K562 (cell line): ENCODE measurements at regions not wholly inside any gene's neighbourhood (a gene's known extent, or its start where the extent isn't known, plus 50 kb on each side); places are given as distances from the start of the nearest gene placed in this dataset.

Experiments used
- ARID2 ChIP-seq: fragments of 450-650 bp; IDR thresholded peaks from 2 replicates; pipeline ENCODE4 v1.6.1; 2017; ENCODE audit warnings: antibody characterized with exemption, mild to moderate bottlenecking
- BHLHE40 ChIP-seq: IDR thresholded peaks from 2 replicates; pipeline ENCODE4 v1.6.1; 2011; ENCODE audit warnings: low read length, improper control_type of control experiment
- BRF1 ChIP-seq: IDR thresholded peaks from 3 replicates; pipeline ENCODE4 v1.6.1; 2011; ENCODE audit warnings: borderline replicate concordance, mild to moderate bottlenecking; ENCODE audit not compliant: insufficient read length; ENCODE audit errors: extremely low read depth
- CEBPB ChIP-seq: fragments of 450-650 bp; IDR thresholded peaks from 2 replicates; pipeline ENCODE4 v1.6.1; 2016; ENCODE audit warnings: missing genetic modification characterization, missing compliant biosample characterization
- CTBP1 ChIP-seq: fragments of 450-650 bp; IDR thresholded peaks from 2 replicates; pipeline ENCODE4 v1.6.1; 2016; ENCODE audit warnings: borderline replicate concordance
- CXXC5 ChIP-seq: fragments of 250-450 bp; sonication (Bioruptor Pico); IDR thresholded peaks from 2 replicates; pipeline ENCODE4 v1.8.0; 2022; ENCODE audit warnings: inconsistent platforms, mild to moderate bottlenecking, moderate library complexity
- DACH1 ChIP-seq: fragments of 450-650 bp; IDR thresholded peaks from 2 replicates; pipeline ENCODE4 v1.6.1; 2018; ENCODE audit not compliant: partially characterized antibody
- ILK ChIP-seq: fragments of 450-650 bp; IDR thresholded peaks from 2 replicates; pipeline ENCODE4 v1.6.1; 2016; ENCODE audit warnings: missing genetic modification characterization, low read depth, mild to moderate bottlenecking, missing compliant biosample characterization, moderate library complexity, borderline replicate concordance
- KLF10 ChIP-seq: fragments of 250-450 bp; sonication (Bioruptor Pico); IDR thresholded peaks from 2 replicates; pipeline ENCODE4 v1.6.1; 2021; ENCODE audit warnings: matching md5 sums
- MAFG ChIP-seq: fragments of 450-650 bp; conservative IDR thresholded peaks from 2 replicates; pipeline ENCODE4 v1.6.1; 2016; ENCODE audit warnings: missing genetic modification characterization, missing compliant biosample characterization
- MEIS2 ChIP-seq: fragments of 450-650 bp; IDR thresholded peaks from 2 replicates; pipeline ENCODE4 v1.6.1; 2014; ENCODE audit warnings: mild to moderate bottlenecking; ENCODE audit not compliant: partially characterized antibody
- PTTG1 ChIP-seq: fragments of 450-650 bp; IDR thresholded peaks from 2 replicates; pipeline ENCODE4 v1.6.1; 2016; ENCODE audit warnings: low read depth, mild to moderate bottlenecking, missing genetic modification characterization, missing compliant biosample characterization
- RBM15 ChIP-seq: fragments of 200-400 bp; formaldehyde crosslinking; IDR thresholded peaks from 2 replicates; pipeline ENCODE4 v1.6.1; 2018; ENCODE audit warnings: mild to moderate bottlenecking, low read length, moderate library complexity; ENCODE audit not compliant: insufficient read depth
- SMAD4 ChIP-seq: fragments of 250-450 bp; sonication (Bioruptor Pico); conservative IDR thresholded peaks from 2 replicates; pipeline ENCODE4 v1.8.0; 2021; ENCODE audit warnings: inconsistent platforms, mild to moderate bottlenecking, moderate library complexity
- SMARCB1 ChIP-seq: IDR thresholded peaks from 2 replicates; pipeline ENCODE4 v1.6.1; 2011; ENCODE audit warnings: improper control_type of control experiment, low read depth; ENCODE audit not compliant: insufficient read length
- STAT5A ChIP-seq: IDR thresholded peaks from 2 replicates; pipeline ENCODE4 v1.6.1; 2012; ENCODE audit warnings: low read length, inconsistent platforms, borderline replicate concordance
- TOE1 ChIP-seq, 2 experiments: fragments of 450-650 bp in 1 of 2; sonication (generic) in 1 of 2; formaldehyde crosslinking in 1 of 2; IDR thresholded peaks; 2 replicates each; pipeline versions ENCODE4 v1.7.1 to v1.8.0; 2016 to 2022; ENCODE audit warnings: borderline replicate concordance in 2 of 2, mild to moderate bottlenecking in 2 of 2, antibody characterized with exemption in 1 of 2, inconsistent platforms in 1 of 2, low read depth in 1 of 2, missing genetic modification reagents in 1 of 2, moderate library complexity in 1 of 2
- ZNF384 ChIP-seq: IDR thresholded peaks from 2 replicates; pipeline ENCODE4 v1.6.1; 2012; ENCODE audit warnings: low read depth, low read length, improper control_type of control experiment
- ZNF57 ChIP-seq: fragments of 450-650 bp; formaldehyde crosslinking; IDR thresholded peaks from 2 replicates; pipeline ENCODE4 v1.4.0; 2020; ENCODE audit warnings: mild to moderate bottlenecking, moderate library complexity
- TF ChIP-seq, protein P1 (sequence below): fragments of 450-650 bp; IDR thresholded peaks from 2 replicates; pipeline ENCODE4 v1.6.1; 2016
- TF ChIP-seq, protein P2 (sequence below): IDR thresholded peaks from 2 replicates; pipeline ENCODE4 v1.6.1; 2012; ENCODE audit warnings: low read depth, low read length, improper control_type of control experiment, borderline replicate concordance
- TF ChIP-seq, protein P3 (sequence below): fragments of 250-450 bp; sonication (Bioruptor Pico); IDR thresholded peaks from 2 replicates; pipeline ENCODE4 v1.8.0; 2022; ENCODE audit warnings: inconsistent platforms
- TF ChIP-seq, protein P4 (sequence below): sonication (generic); formaldehyde crosslinking; IDR thresholded peaks from 2 replicates; pipeline ENCODE4 v1.8.1; 2023; ENCODE audit warnings: mild to moderate bottlenecking, missing genetic modification reagents

DNA sequence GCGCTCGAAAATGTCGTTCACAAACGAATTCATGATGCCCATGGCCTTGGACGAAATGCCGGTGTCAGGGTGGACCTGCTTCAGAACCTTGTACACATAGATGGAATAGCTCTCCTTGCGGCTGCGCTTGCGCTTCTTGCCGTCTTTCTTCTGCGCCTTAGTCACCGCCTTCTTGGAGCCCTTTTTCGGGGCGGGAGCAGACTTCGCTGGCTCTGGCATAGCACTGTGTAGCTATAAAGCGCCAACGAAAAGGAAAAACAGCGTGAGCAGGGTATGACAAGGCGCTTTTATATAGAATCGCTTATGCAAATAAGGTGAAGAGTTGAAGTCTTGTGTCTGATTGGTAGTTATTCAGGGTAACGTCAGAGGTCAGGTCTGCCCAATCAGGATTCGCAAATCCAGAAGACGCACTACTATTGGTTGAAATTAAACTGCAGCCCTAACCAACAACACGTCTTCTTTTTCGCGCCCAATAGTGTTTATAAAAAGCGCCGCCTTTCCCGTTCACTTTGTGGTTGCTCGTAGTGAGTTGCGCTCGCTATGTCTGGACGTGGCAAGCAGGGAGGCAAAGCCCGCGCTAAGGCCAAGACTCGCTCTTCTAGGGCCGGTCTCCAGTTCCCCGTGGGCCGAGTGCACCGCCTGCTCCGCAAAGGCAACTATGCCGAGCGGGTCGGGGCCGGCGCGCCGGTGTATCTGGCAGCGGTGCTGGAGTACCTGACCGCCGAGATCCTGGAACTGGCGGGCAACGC lies 114.8 kb upstream of the PRSS16 start (continued):
- TF ChIP-seq STAT5A (0 out of 2 replicates have a peak, but pooled peaks have one; percentile 33), MAFG (tag) (peak; percentile 80), CTBP1 (no peak; the same call in 1 of the 2 replicates), SMAD4 (CRISPR knock-in tag) (peak; percentile 71; the same call in 1 of the 2 replicates), ARID2 (no peak; the same call in 1 of the 2 replicates), ILK (no peak), BRF1 (no peak), CEBPB (tag) (no peak), KLF10 (no peak), DACH1 (no peak), SMARCB1 (no peak), TOE1 (IDR thresholded peaks at IDR 0.05; ENCODE audit: borderline replicate concordance) (peak; percentile 85), TOE1 (CRISPR knock-in tag; IDR thresholded peaks at IDR 0.05; ENCODE audit: borderline replicate concordance, low read depth) (peak; percentile 99), ZNF57 (peak; percentile 79; the same call in 1 of the 2 replicates), PTTG1 (tag) (no peak), BHLHE40 (no peak), MEIS2 (peak; percentile 53), RBM15 (peak; percentile 99), ZNF384 (0 out of 2 replicates have a peak, but pooled peaks have one; percentile 23), CXXC5 (CRISPR knock-in tag) (peak; percentile 89)
- TF ChIP-seq, protein P1, sequence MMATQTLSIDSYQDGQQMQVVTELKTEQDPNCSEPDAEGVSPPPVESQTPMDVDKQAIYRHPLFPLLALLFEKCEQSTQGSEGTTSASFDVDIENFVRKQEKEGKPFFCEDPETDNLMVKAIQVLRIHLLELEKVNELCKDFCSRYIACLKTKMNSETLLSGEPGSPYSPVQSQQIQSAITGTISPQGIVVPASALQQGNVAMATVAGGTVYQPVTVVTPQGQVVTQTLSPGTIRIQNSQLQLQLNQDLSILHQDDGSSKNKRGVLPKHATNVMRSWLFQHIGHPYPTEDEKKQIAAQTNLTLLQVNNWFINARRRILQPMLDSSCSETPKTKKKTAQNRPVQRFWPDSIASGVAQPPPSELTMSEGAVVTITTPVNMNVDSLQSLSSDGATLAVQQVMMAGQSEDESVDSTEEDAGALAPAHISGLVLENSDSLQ: no peak; the same call in 1 of the 2 replicates
- TF ChIP-seq, protein P2, sequence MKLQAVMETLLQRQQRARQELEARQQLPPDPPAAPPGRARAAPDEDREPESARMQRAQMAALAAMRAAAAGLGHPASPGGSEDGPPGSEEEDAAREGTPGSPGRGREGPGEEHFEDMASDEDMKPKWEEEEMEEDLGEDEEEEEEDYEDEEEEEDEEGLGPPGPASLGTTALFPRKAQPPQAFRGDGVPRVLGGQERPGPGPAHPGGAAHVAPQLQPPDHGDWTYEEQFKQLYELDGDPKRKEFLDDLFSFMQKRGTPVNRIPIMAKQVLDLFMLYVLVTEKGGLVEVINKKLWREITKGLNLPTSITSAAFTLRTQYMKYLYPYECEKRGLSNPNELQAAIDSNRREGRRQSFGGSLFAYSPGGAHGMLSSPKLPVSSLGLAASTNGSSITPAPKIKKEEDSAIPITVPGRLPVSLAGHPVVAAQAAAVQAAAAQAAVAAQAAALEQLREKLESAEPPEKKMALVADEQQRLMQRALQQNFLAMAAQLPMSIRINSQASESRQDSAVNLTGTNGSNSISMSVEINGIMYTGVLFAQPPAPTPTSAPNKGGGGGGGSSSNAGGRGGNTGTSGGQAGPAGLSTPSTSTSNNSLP: peak; percentile 72; the same call in 1 of the 2 replicates
- TF ChIP-seq, protein P3, sequence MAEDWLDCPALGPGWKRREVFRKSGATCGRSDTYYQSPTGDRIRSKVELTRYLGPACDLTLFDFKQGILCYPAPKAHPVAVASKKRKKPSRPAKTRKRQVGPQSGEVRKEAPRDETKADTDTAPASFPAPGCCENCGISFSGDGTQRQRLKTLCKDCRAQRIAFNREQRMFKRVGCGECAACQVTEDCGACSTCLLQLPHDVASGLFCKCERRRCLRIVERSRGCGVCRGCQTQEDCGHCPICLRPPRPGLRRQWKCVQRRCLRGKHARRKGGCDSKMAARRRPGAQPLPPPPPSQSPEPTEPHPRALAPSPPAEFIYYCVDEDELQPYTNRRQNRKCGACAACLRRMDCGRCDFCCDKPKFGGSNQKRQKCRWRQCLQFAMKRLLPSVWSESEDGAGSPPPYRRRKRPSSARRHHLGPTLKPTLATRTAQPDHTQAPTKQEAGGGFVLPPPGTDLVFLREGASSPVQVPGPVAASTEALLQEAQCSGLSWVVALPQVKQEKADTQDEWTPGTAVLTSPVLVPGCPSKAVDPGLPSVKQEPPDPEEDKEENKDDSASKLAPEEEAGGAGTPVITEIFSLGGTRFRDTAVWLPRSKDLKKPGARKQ: no peak
- TF ChIP-seq, protein P4, sequence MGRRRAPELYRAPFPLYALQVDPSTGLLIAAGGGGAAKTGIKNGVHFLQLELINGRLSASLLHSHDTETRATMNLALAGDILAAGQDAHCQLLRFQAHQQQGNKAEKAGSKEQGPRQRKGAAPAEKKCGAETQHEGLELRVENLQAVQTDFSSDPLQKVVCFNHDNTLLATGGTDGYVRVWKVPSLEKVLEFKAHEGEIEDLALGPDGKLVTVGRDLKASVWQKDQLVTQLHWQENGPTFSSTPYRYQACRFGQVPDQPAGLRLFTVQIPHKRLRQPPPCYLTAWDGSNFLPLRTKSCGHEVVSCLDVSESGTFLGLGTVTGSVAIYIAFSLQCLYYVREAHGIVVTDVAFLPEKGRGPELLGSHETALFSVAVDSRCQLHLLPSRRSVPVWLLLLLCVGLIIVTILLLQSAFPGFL (CRISPR knock-in tag): no peak
